HG03039 (cell line): ENCODE measurements at regions not wholly inside any gene's neighbourhood (a gene's known extent, or its start where the extent isn't known, plus 50 kb on each side); places are given as distances from the start of the nearest gene placed in this dataset.
"Not testable (repeated sequence)": the region's sequence is repeated elsewhere in the genome, so short reads cannot be mapped to it uniquely, and the experiment has no call there.

ENCODE experiments used
- ATAC-seq: cut with Tn5 transposase; IDR thresholded peaks from one replicate; pipeline ENCODE4 v1.9.1; 2021; ENCODE audit warnings: mild to moderate bottlenecking, moderate library complexity; ENCODE audit not compliant: unreplicated experiment

GRCh38 chr2:83104202-83104601, 1354.9 kb downstream of the SUCLG1 start:
- ATAC-seq: no peak

DNA sequence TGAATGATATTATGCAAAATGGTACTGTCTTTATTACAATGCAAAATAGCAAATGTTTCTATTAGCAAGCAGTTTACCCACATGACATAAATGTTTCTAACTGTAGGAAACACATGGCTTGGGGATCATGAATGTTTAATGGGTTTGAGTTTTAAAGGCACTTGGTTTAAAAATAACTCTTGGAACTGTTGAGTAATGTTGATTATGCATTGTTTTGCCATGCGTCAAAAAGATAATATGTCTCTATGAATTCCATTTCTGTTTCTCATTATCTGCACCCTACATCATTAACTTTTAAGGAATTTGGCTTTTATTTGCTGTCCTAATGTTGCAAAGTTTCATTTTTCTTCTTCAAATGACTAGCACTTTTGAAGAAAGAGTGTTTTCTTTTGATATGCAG, 1355.5 kb downstream of the SUCLG1 start:
- no peak for ATAC-seq

DNA sequence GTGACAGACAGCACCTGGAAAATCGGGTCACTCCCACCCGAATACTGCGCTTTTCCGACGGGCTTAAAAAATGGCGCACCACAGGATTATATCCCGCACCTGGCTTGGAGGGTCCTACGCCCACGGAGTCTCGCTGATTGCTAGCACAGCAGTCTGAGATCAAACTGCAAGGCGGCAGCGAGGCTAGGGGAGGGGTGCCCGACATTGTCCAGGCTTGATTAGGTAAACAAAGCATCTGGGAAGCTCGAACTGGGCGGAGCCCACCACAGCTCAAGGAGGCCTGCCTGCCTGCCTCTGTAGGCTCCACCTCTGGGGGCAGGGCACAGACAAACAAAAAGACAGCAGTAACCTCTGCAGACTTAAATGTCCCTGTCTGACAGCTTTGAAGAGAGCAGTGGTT, 1370.0 kb downstream of the SUCLG1 start:
- not testable (repeated sequence) for ATAC-seq

GRCh38 chr2:83085869-83086268, 1373.2 kb downstream of the SUCLG1 start:
- ATAC-seq: no peak

GRCh38 chr2:83081826-83082690, 1377.0 kb downstream of the SUCLG1 start:
- no peak for ATAC-seq

DNA sequence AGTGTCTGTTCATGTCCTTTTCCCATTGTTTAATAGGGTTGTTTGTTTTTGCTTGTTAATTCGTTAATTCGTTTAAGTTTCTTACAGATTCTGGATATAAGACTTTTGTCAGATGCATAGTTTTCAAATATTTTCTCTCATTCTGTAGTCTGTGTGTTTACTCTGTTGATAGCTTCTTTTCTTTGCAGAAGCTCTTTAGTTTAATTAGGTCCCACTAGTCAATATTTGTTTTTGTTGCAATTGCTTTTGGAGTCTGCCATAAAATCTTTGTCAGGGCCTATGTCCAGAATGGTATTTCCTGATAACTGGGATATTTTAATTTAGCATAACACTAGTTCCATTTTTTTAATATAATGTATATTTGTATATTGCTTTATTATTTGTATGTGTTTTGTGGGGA, 1380.1 kb downstream of the SUCLG1 start:
- ATAC-seq: no peak

GRCh38 chr2:83072767-83073166, 1386.3 kb downstream of the SUCLG1 start:
- ATAC-seq: no peak

- no peak for ATAC-seq
Measured at GRCh38 chr2:83071914-83072313, 1387.2 kb downstream of the SUCLG1 start.

GRCh38 chr2:83071352-83071751, 1387.7 kb downstream of the SUCLG1 start:
- no peak for ATAC-seq

DNA sequence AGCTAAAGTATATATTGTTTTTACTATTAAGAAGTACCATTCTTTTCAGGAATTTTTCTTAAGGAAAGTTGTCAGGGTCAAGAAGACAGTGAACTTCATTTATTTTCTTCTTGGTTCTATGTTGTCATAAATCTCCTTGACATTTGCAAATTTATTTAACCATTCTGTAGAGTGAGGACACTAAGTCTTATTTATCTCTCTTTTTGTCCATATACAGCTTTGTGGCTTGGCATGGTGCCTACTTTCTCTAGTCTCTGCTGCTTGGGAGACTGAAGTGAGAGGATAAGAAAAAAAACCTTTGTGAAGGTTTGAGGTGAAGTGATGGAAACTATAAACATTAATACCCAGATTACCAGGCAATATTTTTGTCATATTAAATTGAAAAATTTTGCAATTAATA, 1389.4 kb downstream of the SUCLG1 start:
- no peak for ATAC-seq

DNA sequence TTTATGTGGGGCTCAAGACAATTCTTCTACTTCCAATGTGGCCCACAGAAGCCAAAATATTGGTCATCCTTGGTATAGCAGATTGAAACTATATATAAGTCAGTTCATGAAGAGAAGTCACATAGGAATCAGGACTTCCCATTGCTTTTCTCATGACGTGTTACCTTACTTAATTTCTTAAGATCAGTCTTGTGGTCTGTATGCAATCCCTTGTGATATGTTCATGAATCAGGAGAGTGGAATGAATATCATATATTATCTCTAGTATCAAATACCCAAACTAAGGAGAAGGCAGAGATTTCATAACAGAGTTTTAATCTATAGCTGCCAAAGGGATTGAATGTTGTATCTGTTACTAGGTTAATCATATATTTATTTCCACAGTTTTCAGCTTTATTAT, 1390.4 kb downstream of the SUCLG1 start:
- no peak for ATAC-seq

- no peak for ATAC-seq
Measured at GRCh38 chr2:83067947-83068346, 1391.1 kb downstream of the SUCLG1 start.

- no peak for ATAC-seq
Measured at GRCh38 chr2:83063933-83064332, 1395.1 kb downstream of the SUCLG1 start.

DNA sequence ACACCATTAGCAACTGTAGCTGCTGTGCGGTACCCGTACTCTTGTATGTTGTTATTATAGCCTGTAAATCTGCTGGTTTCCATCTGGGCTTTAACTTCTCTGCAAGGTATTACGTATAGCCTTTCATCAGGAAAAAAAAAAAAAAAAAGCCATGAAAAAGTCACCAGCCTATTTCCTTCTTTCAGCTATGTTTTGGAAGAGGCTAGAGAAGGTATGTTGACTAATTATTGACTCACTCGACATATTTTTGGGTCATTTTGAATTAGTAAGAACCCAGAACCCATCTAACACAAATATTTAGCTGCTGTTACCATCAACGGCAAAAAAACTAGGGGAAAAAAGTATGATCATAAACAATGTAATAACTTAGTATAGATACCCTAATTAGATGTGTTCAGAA, 1395.6 kb downstream of the SUCLG1 start:
- no peak for ATAC-seq

DNA sequence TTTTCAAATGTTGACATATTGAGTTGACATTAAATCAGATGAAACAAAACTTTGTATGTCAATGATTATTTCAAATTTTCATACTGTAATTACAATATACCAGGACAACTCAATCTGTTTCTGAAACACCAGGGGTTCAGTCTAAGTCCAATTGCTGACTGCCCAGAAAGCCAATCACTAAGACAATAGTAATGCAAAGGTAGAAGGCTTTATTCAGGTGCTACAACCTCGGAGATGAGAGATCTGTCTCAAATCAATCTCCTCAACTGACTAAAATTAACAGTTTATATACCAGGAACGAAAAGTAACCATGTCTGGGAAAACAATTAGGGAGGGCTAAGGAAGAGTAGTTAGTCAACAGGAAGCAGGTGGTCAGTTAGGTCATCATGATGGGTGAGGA, 1400.4 kb downstream of the SUCLG1 start:
- no peak for ATAC-seq

DNA sequence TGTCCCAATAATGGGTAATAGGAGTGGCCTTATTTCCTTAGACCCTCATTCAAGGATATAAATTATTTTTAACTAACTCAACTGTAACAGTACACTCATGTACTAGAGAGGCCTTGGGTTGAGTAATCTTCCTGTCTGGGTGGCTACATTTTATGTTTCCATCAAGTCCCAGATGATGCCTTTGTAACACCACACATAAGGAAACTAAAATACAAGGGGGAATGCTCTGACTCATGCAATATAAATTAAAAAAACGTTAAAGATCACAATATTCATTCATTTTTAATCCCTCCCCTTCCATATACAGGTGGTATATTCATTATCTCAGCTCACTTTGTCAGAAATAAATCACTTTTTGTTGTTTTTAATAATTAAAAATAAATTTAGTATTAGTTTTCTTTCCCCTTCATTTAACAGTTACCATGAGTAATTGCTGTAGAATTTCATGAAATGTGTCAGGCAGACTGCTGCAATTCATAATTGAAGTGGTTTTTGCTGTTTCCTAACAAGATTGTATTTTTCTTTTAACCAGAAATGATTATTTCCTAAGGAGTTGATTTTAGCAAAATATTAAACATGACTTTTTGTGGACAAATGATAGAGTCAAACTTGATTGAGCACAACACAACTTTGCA, 1403.6 kb downstream of the SUCLG1 start:
- ATAC-seq: no peak

DNA sequence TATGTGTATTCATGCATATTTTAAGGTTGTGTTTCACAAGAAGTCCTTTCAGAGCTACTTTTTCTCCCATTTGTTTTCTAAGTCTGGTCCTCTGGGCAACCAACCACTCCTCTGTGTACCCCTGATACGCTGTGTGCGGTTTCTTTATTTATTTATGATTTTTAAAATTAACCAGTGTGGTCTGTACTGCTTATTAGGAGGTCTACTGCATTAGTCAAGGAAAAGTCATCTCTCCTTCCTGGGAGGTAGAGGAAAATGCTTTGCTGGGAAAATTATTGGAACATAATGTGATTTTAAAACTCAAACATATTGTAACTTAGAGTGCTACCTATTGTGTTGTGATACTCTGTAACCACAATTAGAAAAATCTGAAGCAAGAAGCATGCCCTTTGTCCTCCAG, 1404.3 kb downstream of the SUCLG1 start:
- ATAC-seq: no peak

GRCh38 chr2:83051538-83052170, 1407.4 kb downstream of the SUCLG1 start:
- no peak for ATAC-seq

DNA sequence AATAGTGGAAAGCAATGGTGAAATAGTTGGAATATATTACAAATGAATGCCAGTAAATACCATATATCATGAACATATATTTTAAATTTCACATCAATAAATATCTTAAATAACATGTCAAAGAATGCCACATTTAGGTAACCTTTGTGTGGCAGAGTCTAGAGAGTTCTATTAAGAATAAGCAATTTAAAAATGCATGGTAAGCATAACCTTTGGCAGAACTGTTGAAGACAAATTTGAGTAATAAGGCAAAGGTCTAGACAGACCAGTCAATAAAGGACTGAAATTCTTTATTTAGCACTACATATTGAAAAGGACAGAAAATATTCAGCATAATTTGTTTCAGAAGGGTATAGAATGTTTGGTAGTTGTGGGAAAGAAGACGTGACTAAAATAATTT, 1417.0 kb downstream of the SUCLG1 start:
- ATAC-seq: no peak

DNA sequence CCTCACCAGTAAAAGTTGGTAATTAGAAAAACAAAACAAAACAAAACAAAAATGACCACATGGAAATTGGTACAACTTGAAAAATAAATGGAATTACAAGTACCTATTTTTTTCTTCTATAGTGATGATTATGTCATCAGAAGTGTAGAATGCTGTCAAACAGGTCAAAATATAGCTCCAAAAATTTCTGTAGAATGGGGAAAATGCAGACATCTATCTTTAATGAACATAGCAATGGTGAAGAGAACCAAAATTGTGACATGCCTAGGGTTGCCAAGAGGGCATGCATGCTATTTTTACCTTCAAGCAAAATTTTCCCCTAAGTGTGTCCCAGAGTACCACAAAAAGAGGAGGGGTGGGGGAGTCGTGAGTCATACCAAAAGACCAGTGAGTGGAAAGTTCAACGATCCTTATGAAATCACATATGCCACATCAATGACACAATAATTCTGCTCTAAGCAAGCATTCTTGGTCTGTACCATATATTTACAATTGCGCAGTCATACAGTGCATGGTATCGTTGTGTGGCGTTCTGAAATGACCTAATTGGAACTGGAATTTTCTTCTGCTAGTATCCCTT, 1436.4 kb downstream of the SUCLG1 start:
- ATAC-seq: no peak

DNA sequence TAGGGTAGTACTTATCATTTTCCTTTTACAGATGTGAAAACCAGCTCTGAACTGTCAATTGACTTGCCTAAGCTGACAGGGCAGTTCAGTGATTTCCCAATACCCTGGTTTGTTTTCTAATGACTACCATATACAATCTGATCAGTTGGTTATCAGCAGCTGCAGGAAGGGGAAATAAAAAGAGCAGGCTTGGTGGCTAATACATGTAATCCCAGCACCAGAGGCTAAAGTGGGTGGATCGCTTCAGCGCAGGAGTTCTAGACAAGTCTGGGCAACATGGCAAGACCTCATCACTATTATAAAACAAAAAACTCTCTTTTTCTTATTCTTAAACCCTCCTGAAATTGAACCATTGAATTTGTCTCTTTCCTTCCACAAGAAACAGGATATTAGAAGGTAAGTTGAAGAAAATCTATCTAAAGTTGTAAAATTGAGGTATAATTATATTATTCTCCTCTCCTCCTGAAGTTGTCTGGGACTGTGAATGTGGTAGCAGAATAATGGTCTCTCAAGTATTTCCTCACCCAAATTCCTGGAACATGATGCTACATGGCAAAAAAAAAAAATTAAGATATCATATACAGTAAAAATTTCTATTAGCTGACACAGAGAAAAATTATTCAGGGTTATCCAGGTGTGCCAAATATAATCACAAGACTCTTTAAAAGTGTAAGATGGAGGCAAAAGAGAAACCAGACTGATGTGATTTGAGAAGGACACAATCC, 1441.6 kb downstream of the SUCLG1 start:
- no peak for ATAC-seq
